ENCODE measurements at regions not wholly inside any gene's neighbourhood (a gene's known extent, or its start where the extent isn't known, plus 50 kb on each side); places are given as distances from the start of the nearest gene placed in this dataset.

- TF ChIP-seq CTCF (IDR thresholded peaks at IDR 0.05) (no peak), POLR2A (IDR thresholded peaks at IDR 0.05) (no peak), POLR2AphosphoS5 (IDR thresholded peaks at IDR 0.05; ENCODE audit: insufficient read depth in 1 of 2, low read depth in 1 of 2) (no peak)
Measured at GRCh38 chr4:189843413-189844009, 97.2 kb upstream of the FRG1 start.
